EH (cell line): ENCODE measurements at regions not wholly inside any gene's neighbourhood (a gene's known extent, or its start where the extent isn't known, plus 50 kb on each side); places are given as distances from the start of the nearest gene placed in this dataset.
A peak's percentile ranks its signal among the peaks of the same experiment; 100 is the strongest.
"Not testable (repeated sequence)": the region's sequence is repeated elsewhere in the genome, so short reads cannot be mapped to it uniquely, and the experiment has no call there.

Experiments used
- DNase-seq: peaks from one replicate; pipeline ENCODE4 v3.0.0-alpha.2; 2015; ENCODE audit warnings: low read depth

- DNase-seq: no peak
These were observed 110.7 kb upstream of the IL12A start for GRCh38 chr3:159877924-159878323.

- no peak for DNase-seq
These were observed 109.5 kb upstream of the IL12A start for GRCh38 chr3:159879146-159879545.

GRCh38 chr3:159879598-159879997, 109.0 kb upstream of the IL12A start:
- DNase-seq: no peak

- DNase-seq: no peak
These were observed 107.4 kb upstream of the IL12A start for GRCh38 chr3:159881208-159881607.

GRCh38 chr3:159881828-159882309, 106.8 kb upstream of the IL12A start:
- DNase-seq: peak; percentile 43

- no peak for DNase-seq
These were observed 106.3 kb upstream of the IL12A start for GRCh38 chr3:159882367-159882766.

GRCh38 chr3:159882790-159883779, 105.5 kb upstream of the IL12A start:
- peak; percentile 87 for DNase-seq

- peak; percentile 65 for DNase-seq
These were observed 103.8 kb upstream of the IL12A start for GRCh38 chr3:159884661-159885402.

- DNase-seq: no peak
These were observed 102.6 kb upstream of the IL12A start for GRCh38 chr3:159886050-159886449.

- DNase-seq: not testable (repeated sequence)
These were observed 102.1 kb upstream of the IL12A start for GRCh38 chr3:159886530-159886929.

- no peak for DNase-seq
These were observed 101.5 kb upstream of the IL12A start for GRCh38 chr3:159887168-159887567.

GRCh38 chr3:159887911-159888310, 100.7 kb upstream of the IL12A start:
- no peak for DNase-seq

GRCh38 chr3:159892171-159892795, 96.4 kb upstream of the IL12A start:
- peak; percentile 19 for DNase-seq

GRCh38 chr3:159892801-159893200, 95.8 kb upstream of the IL12A start:
- DNase-seq: no peak

- no peak for DNase-seq
These were observed 94.2 kb upstream of the IL12A start for GRCh38 chr3:159894386-159894785.

- DNase-seq: no peak
These were observed 93.2 kb upstream of the IL12A start for GRCh38 chr3:159895430-159895829.

- DNase-seq: no peak
These were observed 92.1 kb upstream of the IL12A start for GRCh38 chr3:159896543-159896942.

- DNase-seq: peak; percentile 77
These were observed 91.1 kb upstream of the IL12A start for GRCh38 chr3:159897331-159898075.

- no peak for DNase-seq
These were observed 90.5 kb upstream of the IL12A start for GRCh38 chr3:159898147-159898546.

- DNase-seq: no peak
These were observed 89.5 kb upstream of the IL12A start for GRCh38 chr3:159899166-159899565.

- DNase-seq: no peak
These were observed 85.9 kb upstream of the IL12A start for GRCh38 chr3:159902546-159903314.
